Astrocyte (in vitro differentiated cells and primary cell): ENCODE measurements at regions not wholly inside any gene's neighbourhood (a gene's known extent, or its start where the extent isn't known, plus 50 kb on each side); places are given as distances from the start of the nearest gene placed in this dataset.
A peak's percentile ranks its signal among the peaks of the same experiment; 100 is the strongest.

Source experiments
- DNase-seq: peaks from one replicate; pipeline ENCODE4 v3.0.0-alpha.2; 2010; ENCODE audit warnings: low read depth
- FAIRE-seq: peaks from 2 replicates; lab custom pipeline; 2011; peaks lifted over from hg19 to GRCh38; lab: Jason Lieb, UNC
- H2AFZ ChIP-seq: 2 replicates; pipeline ENCODE4 v1.6.0; 2012; ENCODE audit warnings: low read depth, low read length, inconsistent platforms
- H3K27ac ChIP-seq: 2 replicates; pipeline ENCODE4 v1.5.1; 2011; ENCODE audit warnings: low read depth, low read length, inconsistent platforms
- H3K27me3 ChIP-seq: 2 replicates; pipeline ENCODE4 v1.6.0; 2011; ENCODE audit warnings: low read length, inconsistent platforms; ENCODE audit not compliant: insufficient read depth
- H3K36me3 ChIP-seq: 2 replicates; pipeline ENCODE4 v1.5.1; 2011; ENCODE audit warnings: low read length, inconsistent platforms; ENCODE audit not compliant: insufficient read depth
- H3K4me1 ChIP-seq: 2 replicates; pipeline ENCODE4 v1.5.1; 2011; ENCODE audit warnings: low read length, inconsistent platforms; ENCODE audit not compliant: insufficient read depth
- H3K4me2 ChIP-seq: 2 replicates; pipeline ENCODE4 v1.6.0; 2012; ENCODE audit warnings: low read length, inconsistent platforms
- H3K4me3 ChIP-seq: 2 replicates; pipeline ENCODE4 v1.5.1; 2011; ENCODE audit warnings: low read depth, mild to moderate bottlenecking, low read length, inconsistent platforms; ENCODE audit not compliant: insufficient read depth
- H3K79me2 ChIP-seq: 2 replicates; pipeline ENCODE4 v1.6.0; 2012; ENCODE audit warnings: mild to moderate bottlenecking, low read length, inconsistent platforms; ENCODE audit not compliant: insufficient read depth
- H3K9ac ChIP-seq: 2 replicates; pipeline ENCODE4 v1.6.0; 2012; ENCODE audit warnings: mild to moderate bottlenecking, low read length, inconsistent platforms
- H3K9me3 ChIP-seq: 2 replicates; pipeline ENCODE4 v1.5.1; 2012; ENCODE audit warnings: low read depth, mild to moderate bottlenecking, low read length, inconsistent platforms; ENCODE audit not compliant: insufficient read depth
- H4K20me1 ChIP-seq: 2 replicates; pipeline ENCODE4 v1.6.0; 2012; ENCODE audit warnings: low read length, inconsistent platforms; ENCODE audit not compliant: insufficient read depth
- H3K27ac Mint-ChIP-seq: one replicate; pipeline ENCODE4 v1.8.0; 2021; ENCODE audit warnings: mild to moderate bottlenecking, mixed read lengths; ENCODE audit not compliant: unreplicated experiment
- H3K27me3 Mint-ChIP-seq: one replicate; pipeline ENCODE4 v1.8.0; 2021; ENCODE audit warnings: low read depth, mixed read lengths; ENCODE audit not compliant: unreplicated experiment
- H3K36me3 Mint-ChIP-seq: one replicate; pipeline ENCODE4 v1.8.0; 2021; ENCODE audit warnings: low read depth, mixed read lengths; ENCODE audit not compliant: unreplicated experiment
- H3K4me1 Mint-ChIP-seq: one replicate; pipeline ENCODE4 v1.8.0; 2021; ENCODE audit warnings: low read depth, mixed read lengths; ENCODE audit not compliant: unreplicated experiment
- H3K4me3 Mint-ChIP-seq: one replicate; pipeline ENCODE4 v1.8.0; 2021; ENCODE audit warnings: mild to moderate bottlenecking, moderate library complexity, mixed read lengths; ENCODE audit not compliant: unreplicated experiment
- H3K9me3 Mint-ChIP-seq: one replicate; pipeline ENCODE4 v1.8.0; 2021; ENCODE audit warnings: mild to moderate bottlenecking, mixed read lengths; ENCODE audit not compliant: unreplicated experiment
- CTCF ChIP-seq: IDR thresholded peaks from 2 replicates; pipeline ENCODE4 v1.5.1; 2011; ENCODE audit warnings: low read depth, mild to moderate bottlenecking, inconsistent platforms, low read length, moderate library complexity; ENCODE audit not compliant: insufficient read depth
- EZH2 ChIP-seq: IDR thresholded peaks from 2 replicates; pipeline ENCODE4 v1.6.1; 2012; ENCODE audit warnings: mild to moderate bottlenecking, low read length, inconsistent platforms; ENCODE audit not compliant: insufficient read depth

- H3K27ac Mint-ChIP-seq, result peak overlapping the region; percentile 88
- Histone ChIP-seq H2AFZ (no peak overlapping the region), H3K27ac (no peak overlapping the region), H3K4me1 (peaks cover 1% of the 10 kb centered on the region), H3K36me3 (no peaks in the 10 kb centered on the region), H3K79me2 (no peaks in the 10 kb centered on the region), H3K4me2 (no peak overlapping the region), H3K9me3 (no peaks in the 10 kb centered on the region), H4K20me1 (no peaks in the 10 kb centered on the region), H3K9ac (no peak overlapping the region), H3K4me3 (no peak overlapping the region), H3K27me3 (peaks cover 2% of the 10 kb centered on the region)
- TF ChIP-seq EZH2 (no peak), CTCF (no peak)
- peaks cover 8% of the 10 kb centered on the region for H3K36me3 Mint-ChIP-seq
- DNase-seq (no peak), FAIRE-seq (no peak)
- peaks cover 2% of the 10 kb centered on the region for H3K27me3 Mint-ChIP-seq
- H3K4me1 Mint-ChIP-seq, result peaks cover 29% of the 10 kb centered on the region
- no peak overlapping the region for H3K4me3 Mint-ChIP-seq
- peaks cover 17% of the 10 kb centered on the region for H3K9me3 Mint-ChIP-seq
Observed at GRCh38 chr2:236782938-236783337, 213.3 kb downstream of the ACKR3 start.

- Histone ChIP-seq H3K27me3 (peaks cover 2% of the 10 kb centered on the region), H3K9ac (no peak overlapping the region), H3K36me3 (no peaks in the 10 kb centered on the region), H3K4me1 (no peaks in the 10 kb centered on the region), H2AFZ (no peak overlapping the region), H3K9me3 (no peaks in the 10 kb centered on the region), H3K27ac (no peak overlapping the region), H4K20me1 (no peaks in the 10 kb centered on the region), H3K79me2 (no peaks in the 10 kb centered on the region), H3K4me2 (no peak overlapping the region), H3K4me3 (no peak overlapping the region)
- Mint-ChIP-seq H3K4me1 (peaks cover 29% of the 10 kb centered on the region), H3K27ac (peak overlapping the region; percentile 88), H3K36me3 (peaks cover 8% of the 10 kb centered on the region), H3K4me3 (no peak overlapping the region), H3K27me3 (peaks cover 2% of the 10 kb centered on the region), H3K9me3 (peaks cover 14% of the 10 kb centered on the region)
- DNase-seq (no peak), FAIRE-seq (no peak)
- TF ChIP-seq EZH2, result no peak
- no peak for TF ChIP-seq CTCF
Observed at GRCh38 chr2:236783417-236784020, 213.9 kb downstream of the ACKR3 start.

GRCh38 chr2:236785611-236786057 is 216.0 kb downstream of the ACKR3 start:
- Mint-ChIP-seq H3K27me3 (peaks cover 4% of the 10 kb centered on the region), H3K27ac (no peak overlapping the region), H3K9me3 (peaks cover 14% of the 10 kb centered on the region), H3K4me1 (peaks cover 29% of the 10 kb centered on the region), H3K4me3 (no peak overlapping the region), H3K36me3 (peaks cover 3% of the 10 kb centered on the region)
- Histone ChIP-seq H3K79me2 (no peaks in the 10 kb centered on the region), H3K36me3 (no peaks in the 10 kb centered on the region), H4K20me1 (no peaks in the 10 kb centered on the region), H3K4me3 (no peak overlapping the region), H3K4me2 (no peak overlapping the region), H3K27ac (no peak overlapping the region), H3K9me3 (no peaks in the 10 kb centered on the region), H2AFZ (no peak overlapping the region), H3K4me1 (no peaks in the 10 kb centered on the region), H3K27me3 (peaks cover 10% of the 10 kb centered on the region), H3K9ac (no peak overlapping the region)
- TF ChIP-seq EZH2 (no peak), CTCF (no peak)
- DNase-seq, result peak; percentile 43
- FAIRE-seq, result no peak
